ENCODE measurements at regions not wholly inside any gene's neighbourhood (a gene's known extent, or its start where the extent isn't known, plus 50 kb on each side); places are given as distances from the start of the nearest gene placed in this dataset.

DNA sequence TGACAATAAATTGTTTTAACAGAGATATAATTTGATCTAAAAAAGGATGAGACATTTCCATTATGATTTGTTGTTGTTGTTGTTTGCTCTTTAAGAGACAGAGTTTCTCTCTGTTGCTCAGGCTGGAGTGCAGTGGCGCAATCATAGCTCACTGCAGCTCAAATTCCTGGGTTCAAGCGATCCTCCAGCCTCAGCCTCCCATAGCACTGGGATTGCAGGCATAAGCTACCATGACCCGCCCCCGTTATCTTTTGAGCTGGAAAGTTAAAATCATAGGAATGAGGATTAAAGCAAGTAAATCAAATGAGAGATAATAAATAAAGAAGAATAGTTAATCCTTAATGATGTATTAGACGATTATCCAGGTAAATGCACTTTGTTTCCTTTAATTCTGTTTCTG, 224.4 kb upstream of the SMIM31 start:
- TF ChIP-seq, protein P1, sequence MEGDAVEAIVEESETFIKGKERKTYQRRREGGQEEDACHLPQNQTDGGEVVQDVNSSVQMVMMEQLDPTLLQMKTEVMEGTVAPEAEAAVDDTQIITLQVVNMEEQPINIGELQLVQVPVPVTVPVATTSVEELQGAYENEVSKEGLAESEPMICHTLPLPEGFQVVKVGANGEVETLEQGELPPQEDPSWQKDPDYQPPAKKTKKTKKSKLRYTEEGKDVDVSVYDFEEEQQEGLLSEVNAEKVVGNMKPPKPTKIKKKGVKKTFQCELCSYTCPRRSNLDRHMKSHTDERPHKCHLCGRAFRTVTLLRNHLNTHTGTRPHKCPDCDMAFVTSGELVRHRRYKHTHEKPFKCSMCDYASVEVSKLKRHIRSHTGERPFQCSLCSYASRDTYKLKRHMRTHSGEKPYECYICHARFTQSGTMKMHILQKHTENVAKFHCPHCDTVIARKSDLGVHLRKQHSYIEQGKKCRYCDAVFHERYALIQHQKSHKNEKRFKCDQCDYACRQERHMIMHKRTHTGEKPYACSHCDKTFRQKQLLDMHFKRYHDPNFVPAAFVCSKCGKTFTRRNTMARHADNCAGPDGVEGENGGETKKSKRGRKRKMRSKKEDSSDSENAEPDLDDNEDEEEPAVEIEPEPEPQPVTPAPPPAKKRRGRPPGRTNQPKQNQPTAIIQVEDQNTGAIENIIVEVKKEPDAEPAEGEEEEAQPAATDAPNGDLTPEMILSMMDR (IDR thresholded peaks at IDR 0.05; ENCODE audit: low read depth, low read length) = no peak
- no peak overlapping the region for H3K4me3 ChIP-seq (ENCODE audit: low read depth, low read length)
- no peak for DNase-seq (ENCODE audit: low read depth, low spot score)
- in situ Hi-C loops (cut with HindIII; ENCODE audit: low sequenced_read_pairs) = no loop called here

DNA sequence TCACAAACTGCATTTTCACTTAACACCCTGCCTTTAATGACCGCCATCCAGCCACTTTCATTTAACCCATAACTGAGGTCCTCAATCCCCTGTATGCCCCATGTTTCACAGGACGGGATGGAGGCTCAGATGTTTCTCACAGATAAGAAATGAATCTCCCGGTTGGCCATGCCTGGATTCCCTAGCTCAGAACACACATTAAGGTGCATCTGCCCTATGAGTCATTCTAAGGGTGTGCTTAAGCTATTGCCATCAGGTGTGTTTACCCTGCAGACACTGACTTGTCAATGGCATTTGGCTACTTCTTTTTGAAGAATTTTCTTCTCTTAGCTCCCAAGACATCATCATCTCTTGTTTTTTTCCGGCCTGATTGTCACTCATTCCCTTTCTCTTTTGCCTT, 222.6 kb upstream of the SMIM31 start:
- in situ Hi-C loops (cut with HindIII; ENCODE audit: low sequenced_read_pairs) = no loop called here
- DNase-seq (ENCODE audit: low read depth, low spot score) = no peak
- no peak overlapping the region for H3K4me3 ChIP-seq (ENCODE audit: low read depth, low read length)
- TF ChIP-seq, protein P1 (IDR thresholded peaks at IDR 0.05; ENCODE audit: low read depth, low read length) = no peak

DNA sequence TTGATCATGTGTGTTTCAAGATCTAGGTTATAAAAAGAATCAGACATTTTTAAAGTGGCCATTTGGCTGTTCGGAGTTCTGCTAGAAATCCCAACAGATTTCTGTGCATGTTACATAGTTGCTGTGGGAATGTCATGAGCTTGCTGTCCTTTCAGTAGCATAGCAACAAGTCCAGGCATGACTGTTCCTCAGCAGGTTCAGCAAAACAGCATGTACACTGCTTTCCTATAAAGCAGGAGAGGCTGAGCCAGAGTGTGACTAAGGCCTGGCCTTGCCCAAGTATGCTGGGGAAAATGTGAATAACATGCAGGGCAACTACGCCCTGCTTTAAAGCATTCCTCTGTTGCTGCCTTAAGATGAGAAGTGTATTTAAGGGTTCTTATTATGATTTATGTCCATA, 217.1 kb upstream of the SMIM31 start:
- H3K4me3 ChIP-seq (ENCODE audit: low read depth, low read length) = no peak overlapping the region
- in situ Hi-C loops (cut with HindIII; ENCODE audit: low sequenced_read_pairs) = no loop called here
- DNase-seq (ENCODE audit: low read depth, low spot score) = peak; percentile 94
- TF ChIP-seq, protein P1 (IDR thresholded peaks at IDR 0.05; ENCODE audit: low read depth, low read length) = no peak

DNA sequence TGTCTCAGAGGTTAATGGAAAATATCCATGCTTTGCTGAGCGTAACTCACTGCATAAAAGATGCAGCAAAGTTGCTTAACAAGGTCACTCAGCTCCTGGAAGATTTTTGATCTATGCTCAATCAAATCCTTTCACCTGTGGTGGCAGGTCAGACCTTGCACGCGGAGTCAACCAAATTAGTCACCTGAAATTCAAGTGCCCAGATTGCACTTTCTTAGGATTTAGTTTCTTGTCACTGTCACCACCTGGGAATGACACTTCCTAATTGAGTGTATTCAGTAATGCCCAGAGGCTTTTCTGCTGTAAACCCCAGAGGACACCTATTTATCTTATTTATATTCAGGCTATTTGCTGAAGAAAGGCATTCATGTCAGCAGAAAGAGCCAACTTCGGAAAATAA, 215.8 kb upstream of the SMIM31 start:
- TF ChIP-seq, protein P1 (IDR thresholded peaks at IDR 0.05; ENCODE audit: low read depth, low read length) = no peak
- DNase-seq (ENCODE audit: low read depth, low spot score) = no peak
- no peak overlapping the region for H3K4me3 ChIP-seq (ENCODE audit: low read depth, low read length)
- in situ Hi-C loops (cut with HindIII; ENCODE audit: low sequenced_read_pairs) = no loop called here

DNA sequence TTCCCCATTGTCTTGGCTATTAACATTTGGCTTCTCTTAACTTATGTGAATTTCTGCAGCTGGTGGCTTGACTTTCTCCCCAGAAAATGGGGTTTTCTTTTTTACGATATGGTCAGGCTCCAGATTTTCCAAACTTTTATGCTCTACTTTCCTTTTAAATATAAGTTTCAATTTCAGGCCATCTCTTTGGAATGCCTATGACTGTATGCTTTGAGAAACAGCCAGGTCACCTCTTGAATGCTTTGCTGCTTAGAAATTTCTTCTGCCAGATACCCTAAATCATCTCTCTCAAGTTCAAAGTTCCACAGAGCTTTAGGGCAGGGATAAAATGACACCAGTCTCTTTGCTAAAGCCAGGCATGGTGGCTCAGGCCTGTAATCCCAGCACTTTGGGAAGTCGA, 212.9 kb upstream of the SMIM31 start:
- no peak for DNase-seq (ENCODE audit: low read depth, low spot score)
- in situ Hi-C loops (cut with HindIII; ENCODE audit: low sequenced_read_pairs) = no loop called here
- no peak overlapping the region for H3K4me3 ChIP-seq (ENCODE audit: low read depth, low read length)
- TF ChIP-seq, protein P1 (IDR thresholded peaks at IDR 0.05; ENCODE audit: low read depth, low read length) = no peak

DNA sequence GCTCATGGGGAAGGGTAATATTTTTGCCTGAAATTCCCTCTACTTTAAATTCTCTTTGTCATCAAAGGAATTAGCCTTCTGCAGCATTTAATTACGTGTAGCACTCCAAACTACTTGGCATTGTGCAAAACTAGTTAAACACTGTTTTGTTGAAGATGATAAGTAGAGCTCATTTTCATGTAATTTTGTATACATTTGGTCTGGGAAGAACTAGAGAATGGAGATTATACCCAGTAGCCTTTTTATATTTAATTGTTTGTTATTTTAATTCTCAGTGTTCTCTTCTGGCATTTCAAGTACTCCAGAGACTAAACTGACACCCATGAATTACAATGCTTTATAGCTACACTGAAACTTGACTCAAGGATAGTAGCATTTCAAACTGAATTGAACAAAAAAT, 211.5 kb upstream of the SMIM31 start:
- no peak overlapping the region for H3K4me3 ChIP-seq (ENCODE audit: low read depth, low read length)
- no peak for DNase-seq (ENCODE audit: low read depth, low spot score)
- TF ChIP-seq, protein P1 (IDR thresholded peaks at IDR 0.05; ENCODE audit: low read depth, low read length) = no peak
- in situ Hi-C loops (cut with HindIII; ENCODE audit: low sequenced_read_pairs) = no loop called here
